Retinal pigment epithelial cell (primary cell): ENCODE measurements at regions not wholly inside any gene's neighbourhood (a gene's known extent, or its start where the extent isn't known, plus 50 kb on each side); places are given as distances from the start of the nearest gene placed in this dataset.
A peak's percentile ranks its signal among the peaks of the same experiment; 100 is the strongest.

Experiments
- DNase-seq: peaks from one replicate; pipeline ENCODE4 v3.0.0-alpha.2; 2010; ENCODE audit warnings: low read depth
- H3K4me3 ChIP-seq: 2 replicates; pipeline ENCODE4 v1.5.1; 2011; ENCODE audit warnings: mild to moderate bottlenecking, low read length, control low read depth, moderate library complexity
- CTCF ChIP-seq: conservative IDR thresholded peaks from 2 replicates; pipeline ENCODE4 v1.5.1; 2011; ENCODE audit warnings: low read depth, low read length, control low read depth, inconsistent platforms

- no peak for DNase-seq
- no peak for TF ChIP-seq CTCF
- no peak overlapping the region for H3K4me3 ChIP-seq
Measured at GRCh38 chr5:146952168-146952567, 73.6 kb upstream of the PPP2R2B start.

- DNase-seq: no peak
- no peak overlapping the region for H3K4me3 ChIP-seq
- TF ChIP-seq CTCF: no peak
Measured at GRCh38 chr5:146956217-146956616, 77.7 kb upstream of the PPP2R2B start.

- TF ChIP-seq CTCF: no peak
- no peak overlapping the region for H3K4me3 ChIP-seq
- no peak for DNase-seq
Measured at GRCh38 chr5:146959360-146959759, 80.8 kb upstream of the PPP2R2B start.

GRCh38 chr5:146962801-146963355 is 84.3 kb upstream of the PPP2R2B start:
- H3K4me3 ChIP-seq: no peak overlapping the region
- peak; percentile 28 for DNase-seq
- no peak for TF ChIP-seq CTCF

- TF ChIP-seq CTCF: peak; percentile 70
Measured at GRCh38 chr5:146965761-146966659, 87.5 kb upstream of the PPP2R2B start.

GRCh38 chr5:146967646-146968045 is 89.1 kb upstream of the PPP2R2B start:
- DNase-seq: no peak
- no peak for TF ChIP-seq CTCF
- H3K4me3 ChIP-seq: no peak overlapping the region

More at GRCh38 chr5:146965761-146966659, 87.5 kb upstream of the PPP2R2B start:
- peak; percentile 39 for DNase-seq
- H3K4me3 ChIP-seq: no peak overlapping the region

GRCh38 chr5:146971401-146971800 is 92.8 kb upstream of the PPP2R2B start:
- no peak overlapping the region for H3K4me3 ChIP-seq
- DNase-seq: no peak
- no peak for TF ChIP-seq CTCF
